ACC112 (cell line): ENCODE measurements at regions not wholly inside any gene's neighbourhood (a gene's known extent, or its start where the extent isn't known, plus 50 kb on each side); places are given as distances from the start of the nearest gene placed in this dataset.
"Not testable (repeated sequence)": the region's sequence is repeated elsewhere in the genome, so short reads cannot be mapped to it uniquely, and the experiment has no call there.

Experiments used
- H2AFZ ChIP-seq: fragments of 200-600 bp; sonication (generic); one replicate; pipeline ENCODE4 v1.6.0; 2017; ENCODE audit warnings: antibody characterized with exemption, low read length; ENCODE audit not compliant: unreplicated experiment
- H3K27ac ChIP-seq: fragments of 200-600 bp; sonication (generic); 2 replicates; pipeline ENCODE4 v1.5.1; 2014; ENCODE audit warnings: low read depth, mild to moderate bottlenecking, antibody characterized with exemption, low read length, moderate library complexity
- H3K27me3 ChIP-seq: fragments of 200-600 bp; sonication (generic); 2 replicates; pipeline ENCODE4 v1.6.1; 2014; ENCODE audit warnings: mild to moderate bottlenecking, antibody characterized with exemption, low read length, moderate library complexity, mixed read lengths; ENCODE audit not compliant: insufficient read depth
- H3K36me3 ChIP-seq: fragments of 200-600 bp; sonication (generic); 2 replicates; pipeline ENCODE4 v1.6.1; 2016; ENCODE audit warnings: mild to moderate bottlenecking, antibody characterized with exemption, low read length, moderate library complexity, mixed read lengths; ENCODE audit not compliant: insufficient read depth
- H3K4me1 ChIP-seq: fragments of 200-600 bp; sonication (generic); one replicate; pipeline ENCODE4 v1.6.1; 2016; ENCODE audit warnings: low read length, mixed read lengths; ENCODE audit not compliant: insufficient read depth, unreplicated experiment, control insufficient read depth
- H3K4me3 ChIP-seq: fragments of 200-600 bp; sonication (generic); 2 replicates; pipeline ENCODE4 v1.5.1; 2014; ENCODE audit warnings: mild to moderate bottlenecking, low read depth, low read length
- H3K79me2 ChIP-seq: fragments of 200-600 bp; sonication (generic); one replicate; pipeline ENCODE4 v1.6.0; 2016; ENCODE audit warnings: low read length; ENCODE audit not compliant: control insufficient read depth, unreplicated experiment, insufficient read depth

DNA sequence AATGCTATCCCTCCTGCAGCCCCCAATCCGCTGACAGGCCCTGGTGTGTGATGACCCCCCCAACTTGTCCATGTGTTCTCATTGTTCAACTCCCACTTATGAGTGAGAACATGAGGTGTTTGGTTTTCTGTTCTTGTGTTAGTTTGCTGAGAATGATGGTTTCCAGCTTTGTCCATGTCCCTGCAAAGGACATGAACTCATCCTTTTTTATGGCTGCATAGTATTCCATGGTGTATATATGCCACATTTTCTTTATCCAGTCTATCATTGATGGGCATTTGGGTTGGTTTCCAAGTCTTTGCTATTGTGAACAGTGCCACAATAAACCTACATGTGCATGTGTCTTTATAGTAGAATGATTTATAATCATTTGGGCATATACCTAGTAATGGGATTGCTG, 131.9 kb upstream of the MTPN start:
- H3K27me3 ChIP-seq, H3K36me3 ChIP-seq, H3K4me3 ChIP-seq, H2AFZ ChIP-seq, H3K27ac ChIP-seq, H3K4me1 ChIP-seq, H3K79me2 ChIP-seq: not testable (repeated sequence)

DNA sequence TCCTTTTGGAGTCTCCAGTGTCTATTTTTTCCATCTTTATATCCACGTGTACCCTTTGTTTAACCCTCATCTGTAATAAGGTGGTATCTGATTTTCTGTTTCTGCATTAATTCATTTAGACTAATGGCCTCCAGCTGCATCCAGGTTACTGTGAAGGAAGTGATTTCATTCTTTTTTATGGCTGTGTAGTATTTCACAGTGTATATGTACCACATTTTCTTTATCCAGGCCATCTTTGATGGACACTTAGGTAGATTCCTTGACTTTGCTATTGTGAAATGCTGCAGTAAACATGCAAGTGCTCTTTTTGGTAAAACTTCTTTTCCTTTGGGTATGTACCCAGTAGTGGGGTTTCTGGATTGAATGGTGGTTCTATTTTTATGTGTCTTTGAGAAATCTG, 128.0 kb upstream of the MTPN start:
- Histone ChIP-seq H3K27ac (no peak overlapping the region), H3K36me3 (no peaks in the 10 kb centered on the region), H2AFZ (no peak overlapping the region), H3K79me2 (no peaks in the 10 kb centered on the region), H3K27me3 (no peaks in the 10 kb centered on the region), H3K4me1 (no peaks in the 10 kb centered on the region), H3K4me3 (no peak overlapping the region)

DNA sequence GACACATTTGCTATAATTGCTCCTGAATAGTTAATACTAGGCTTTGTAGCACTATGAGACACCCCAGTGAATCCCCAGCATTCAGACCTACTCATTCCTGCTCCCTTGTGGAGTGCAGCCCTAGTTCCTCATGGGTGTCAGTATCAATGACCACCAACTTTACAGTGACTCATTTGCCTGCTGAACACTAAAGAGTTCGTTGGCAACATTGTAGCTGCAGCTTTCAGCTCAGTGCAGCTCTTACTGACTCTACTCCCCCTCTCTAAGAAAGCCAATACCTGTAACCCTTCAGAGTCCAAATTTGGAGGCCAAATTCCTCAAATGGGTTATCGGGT, 127.1 kb upstream of the MTPN start:
- Histone ChIP-seq H3K36me3 (no peaks in the 10 kb centered on the region), H2AFZ (no peak overlapping the region)

DNA sequence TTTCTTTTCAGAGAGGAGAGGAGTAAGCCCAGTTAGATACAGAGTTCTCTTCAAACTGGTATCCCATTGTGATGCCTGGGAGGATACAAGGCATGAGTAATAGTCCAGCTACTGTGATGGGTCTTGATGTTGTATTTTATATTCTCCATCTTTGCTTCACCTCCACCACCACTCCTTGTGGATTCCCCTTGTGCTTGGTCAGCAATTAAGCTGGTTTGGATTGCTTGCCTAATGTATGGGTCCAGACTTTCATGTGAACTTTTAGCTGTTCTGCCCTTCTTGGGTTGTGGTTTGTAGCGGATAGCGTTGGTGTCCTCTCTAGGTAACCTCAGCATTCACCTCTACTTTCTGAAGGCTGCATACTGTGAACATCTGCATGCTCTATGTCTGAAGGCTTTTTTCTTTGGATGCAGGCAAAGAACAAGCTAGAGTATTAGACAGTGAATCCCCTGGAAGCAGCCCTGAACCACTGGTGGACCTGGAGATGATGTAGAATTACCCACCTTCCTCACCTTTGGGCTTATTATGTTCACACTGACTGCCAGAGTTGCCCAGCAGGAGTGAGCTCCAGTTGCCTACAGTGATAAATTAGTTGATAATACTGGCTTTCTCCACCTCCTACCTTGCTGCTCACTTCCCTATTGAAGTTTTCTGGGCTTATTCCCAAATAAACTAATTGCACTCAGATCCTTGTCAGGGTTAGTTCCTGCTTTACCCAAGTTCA, 126.5 kb upstream of the MTPN start:
- Histone ChIP-seq H3K27me3 (no peaks in the 10 kb centered on the region), H3K4me1 (no peaks in the 10 kb centered on the region), H3K36me3 (no peaks in the 10 kb centered on the region), H2AFZ (no peak overlapping the region), H3K27ac (no peak overlapping the region), H3K4me3 (no peak overlapping the region), H3K79me2 (no peaks in the 10 kb centered on the region)

More for the DNA sequence above, 127.1 kb upstream of the MTPN start:
- Histone ChIP-seq H3K79me2 (no peaks in the 10 kb centered on the region), H3K27me3 (no peaks in the 10 kb centered on the region), H3K4me1 (no peaks in the 10 kb centered on the region), H3K27ac (no peak overlapping the region), H3K4me3 (no peak overlapping the region)

DNA sequence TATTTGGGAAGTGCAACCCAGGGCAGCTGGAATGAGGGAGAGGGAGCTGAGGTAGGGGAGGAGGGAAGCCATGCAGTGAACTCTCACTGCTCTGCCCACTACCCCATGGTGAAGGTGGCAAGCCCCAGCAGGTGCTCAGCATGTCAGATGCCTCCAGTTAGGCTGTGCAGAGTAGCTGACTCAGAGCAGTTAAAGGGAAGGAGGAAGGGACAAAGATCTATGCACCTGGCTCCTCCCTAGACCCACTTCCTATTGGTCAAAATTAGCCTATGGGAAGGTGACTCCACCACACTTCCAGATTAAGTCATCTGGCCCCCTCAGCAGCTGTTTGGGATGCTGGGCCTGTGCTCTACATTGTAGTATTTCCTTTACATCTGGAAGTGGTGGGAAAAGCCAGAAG, 125.7 kb upstream of the MTPN start:
- Histone ChIP-seq H3K27ac (no peak overlapping the region), H3K27me3 (no peaks in the 10 kb centered on the region), H3K36me3 (no peaks in the 10 kb centered on the region), H3K79me2 (no peaks in the 10 kb centered on the region), H3K4me3 (no peak overlapping the region), H3K4me1 (no peaks in the 10 kb centered on the region), H2AFZ (no peak overlapping the region)

DNA sequence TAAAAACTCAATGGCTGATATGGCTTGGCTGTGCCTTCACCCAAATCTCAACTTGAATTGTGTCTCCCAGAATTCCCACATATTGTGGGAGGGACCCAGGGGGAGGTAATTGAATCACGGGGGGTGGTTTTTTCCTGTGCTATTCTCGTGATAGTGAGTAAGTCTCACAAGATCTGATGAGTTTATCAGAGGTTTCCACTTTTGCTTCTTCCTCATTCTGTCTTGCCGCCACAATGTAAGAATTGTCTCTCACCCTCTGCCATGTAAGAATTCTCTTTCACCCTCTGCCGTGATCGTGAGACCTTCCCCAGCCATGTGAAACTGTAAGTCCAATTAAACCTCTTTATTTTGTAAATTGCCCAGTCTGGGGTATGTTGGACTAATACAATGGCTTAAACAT, 115.6 kb upstream of the MTPN start:
- not testable (repeated sequence) for H3K36me3 ChIP-seq, H2AFZ ChIP-seq, H3K27ac ChIP-seq, H3K4me3 ChIP-seq, H3K79me2 ChIP-seq, H3K27me3 ChIP-seq, H3K4me1 ChIP-seq

DNA sequence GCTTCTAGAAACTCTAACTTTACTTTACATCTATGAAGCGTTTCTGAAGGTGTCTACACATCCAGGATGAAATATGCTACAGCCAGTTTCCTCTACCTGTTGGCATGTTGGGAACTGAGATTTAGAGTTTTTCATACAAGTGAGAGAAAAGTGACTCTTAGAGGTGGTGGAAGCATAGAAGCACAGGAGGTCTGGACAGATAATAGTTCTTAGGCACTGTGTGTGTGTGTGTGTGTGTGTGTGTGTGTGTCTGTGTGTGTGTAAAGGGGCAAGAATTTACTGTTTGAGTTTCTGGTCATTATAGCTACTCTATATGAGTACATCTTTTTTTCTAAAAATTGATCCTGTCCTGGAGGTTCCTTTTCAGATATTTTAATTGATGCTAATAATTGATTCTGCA, 110.7 kb upstream of the MTPN start:
- Histone ChIP-seq H3K36me3 (no peaks in the 10 kb centered on the region), H3K4me1 (no peaks in the 10 kb centered on the region), H3K79me2 (no peaks in the 10 kb centered on the region), H3K4me3 (no peak overlapping the region), H3K27ac (no peak overlapping the region), H3K27me3 (no peaks in the 10 kb centered on the region; the same call in 1 of the 2 replicates), H2AFZ (no peak overlapping the region)

DNA sequence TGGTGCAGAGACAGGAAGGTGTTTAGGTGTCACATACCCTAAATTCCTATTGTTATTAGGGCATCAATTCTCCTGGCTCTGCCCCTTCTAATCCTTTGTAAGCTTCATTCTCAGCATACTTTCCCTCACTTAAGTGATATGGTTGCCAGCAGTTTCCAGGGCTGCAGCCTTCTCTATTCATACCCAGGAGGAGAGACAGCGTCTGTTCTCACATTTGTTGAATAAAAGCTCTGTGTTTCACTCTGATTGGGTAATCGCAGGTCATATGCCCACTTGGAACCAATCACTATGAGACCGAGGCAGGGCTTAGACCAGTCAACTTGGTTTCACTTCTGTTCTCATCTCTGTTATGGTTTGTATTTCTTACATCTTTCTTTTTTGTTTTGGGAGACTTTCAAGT, 109.6 kb upstream of the MTPN start:
- H3K27ac ChIP-seq, result no peak overlapping the region
- H3K4me3 ChIP-seq, result peak overlapping the region; percentile 72
- peak overlapping the region; percentile 68 for H2AFZ ChIP-seq
- no peaks in the 10 kb centered on the region for H3K79me2 ChIP-seq
- no peaks in the 10 kb centered on the region for H3K4me1 ChIP-seq
- H3K36me3 ChIP-seq, result no peaks in the 10 kb centered on the region
- H3K27me3 ChIP-seq, result no peaks in the 10 kb centered on the region; the same call in 1 of the 2 replicates

DNA sequence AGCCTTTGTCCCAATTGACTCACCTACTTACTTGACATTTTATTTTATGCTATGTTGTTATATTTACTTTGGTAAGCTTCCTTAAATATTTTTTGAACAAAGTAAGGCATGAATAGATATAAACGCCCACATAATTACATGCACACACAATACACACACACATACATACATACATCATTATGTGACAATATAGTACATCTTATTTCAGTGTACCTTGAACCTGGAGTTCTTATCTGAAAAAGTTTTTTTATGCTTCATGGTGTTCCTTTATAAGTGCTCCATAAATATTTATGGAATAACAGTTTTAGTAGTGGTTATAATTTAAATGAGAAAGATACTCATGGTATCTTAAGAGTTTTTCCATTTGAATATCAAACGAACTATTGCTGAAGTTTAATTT, 102.8 kb upstream of the MTPN start:
- Histone ChIP-seq H3K27me3 (peaks cover 3% of the 10 kb centered on the region; the same call in 1 of the 2 replicates), H2AFZ (no peak overlapping the region), H3K27ac (no peak overlapping the region), H3K4me3 (no peak overlapping the region), H3K36me3 (no peaks in the 10 kb centered on the region), H3K79me2 (no peaks in the 10 kb centered on the region), H3K4me1 (no peaks in the 10 kb centered on the region)

DNA sequence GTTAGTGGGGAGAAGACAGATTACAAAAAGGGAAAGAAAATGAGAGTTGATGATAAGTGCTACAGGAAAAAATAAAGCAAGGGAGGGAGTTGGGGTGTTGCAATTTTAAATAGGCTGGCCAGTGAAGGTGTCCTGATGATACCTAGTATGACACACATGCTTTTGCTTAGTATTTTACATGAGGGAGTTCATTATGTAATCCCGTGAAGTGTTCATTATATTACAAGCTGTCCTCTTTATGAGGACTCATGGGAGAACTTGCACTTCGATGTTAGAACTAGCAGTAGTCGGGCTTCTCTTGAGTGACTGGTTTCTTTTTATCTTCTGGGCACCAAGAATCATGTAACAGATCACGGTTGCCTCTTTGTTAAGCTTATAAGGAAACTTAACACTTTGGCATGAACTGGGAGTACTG, 102.3 kb upstream of the MTPN start:
- no peak overlapping the region for H3K27ac ChIP-seq
- no peak overlapping the region for H3K4me3 ChIP-seq
- H2AFZ ChIP-seq, result no peak overlapping the region
- H3K4me1 ChIP-seq, result no peaks in the 10 kb centered on the region
- H3K27me3 ChIP-seq, result peaks cover 3% of the 10 kb centered on the region; the same call in 1 of the 2 replicates
- no peaks in the 10 kb centered on the region for H3K79me2 ChIP-seq
- no peaks in the 10 kb centered on the region for H3K36me3 ChIP-seq

DNA sequence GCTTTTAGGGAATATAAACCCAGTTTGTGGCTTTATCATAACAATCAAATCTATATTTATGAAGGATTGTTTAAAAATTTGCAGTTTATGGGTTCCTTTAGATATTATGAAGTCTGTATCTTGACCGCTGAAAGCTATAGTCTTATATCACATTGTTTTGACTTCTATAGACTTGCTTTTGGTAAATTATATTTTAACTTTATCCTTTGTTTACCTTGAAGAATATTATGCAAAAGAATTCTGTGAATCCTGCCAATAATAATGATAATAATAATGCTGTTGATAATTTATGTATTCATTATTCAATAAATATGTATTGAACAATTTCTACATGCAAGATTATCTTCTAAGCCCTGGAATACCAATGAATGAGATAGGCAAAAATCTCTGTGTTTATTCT, 101.9 kb upstream of the MTPN start:
- H2AFZ ChIP-seq, result no peak overlapping the region

More for the DNA sequence above, 101.9 kb upstream of the MTPN start:
- no peaks in the 10 kb centered on the region for H3K79me2 ChIP-seq
- H3K27ac ChIP-seq, result no peak overlapping the region
- peaks cover 3% of the 10 kb centered on the region; the same call in 1 of the 2 replicates for H3K27me3 ChIP-seq
- H3K4me3 ChIP-seq, result no peak overlapping the region
- no peaks in the 10 kb centered on the region for H3K36me3 ChIP-seq
- no peaks in the 10 kb centered on the region for H3K4me1 ChIP-seq
